A673 (cell line): ENCODE measurements at regions not wholly inside any gene's neighbourhood (a gene's known extent, or its start where the extent isn't known, plus 50 kb on each side); places are given as distances from the start of the nearest gene placed in this dataset.

Experiments
- BruUV-seq: library from RNA; stranded (reverse); fragments of 400-500 nt; replicated peaks from 2 replicates; lab custom pipeline; 2021; lab: Mats Ljungman, UMichigan
- CTCF ChIA-PET: fragments of 300-600 bp; sonication (Branson Sonifier 250); formaldehyde crosslinking; loops from one replicate; lab custom pipeline; 2022; ENCODE audit warnings: antibody characterized with exemption; lab: Charles Lee
- POLR2A ChIA-PET: fragments of 300-600 bp; sonication (Branson Sonifier 250); formaldehyde crosslinking; loops from one replicate; lab custom pipeline; 2022; ENCODE audit warnings: antibody characterized with exemption; ENCODE audit not compliant: low non-redundant PET; lab: Charles Lee
- DNase-seq: peaks from one replicate; pipeline ENCODE4 v3.0.0-alpha.2; 2015; ENCODE audit warnings: low spot score
- H3K27ac ChIP-seq: fragments of 200-600 bp; sonication (generic); 2 replicates; pipeline ENCODE4 v1.5.1; 2016; ENCODE audit warnings: mixed run types, low read depth, mild to moderate bottlenecking, mixed read lengths, antibody characterized with exemption, low read length; ENCODE audit not compliant: poor library complexity, severe bottlenecking
- H3K27me3 ChIP-seq: fragments of 200-600 bp; sonication (generic); replicated peaks from 2 replicates; pipeline ENCODE4 v1.6.1; 2017; ENCODE audit warnings: mixed run types, low read depth, mild to moderate bottlenecking, mixed read lengths, antibody characterized with exemption, low read length; ENCODE audit not compliant: insufficient read depth, poor library complexity
- H3K36me3 ChIP-seq: fragments of 200-600 bp; sonication (generic); 2 replicates; pipeline ENCODE4 v1.6.1; 2016; ENCODE audit warnings: mixed run types, mild to moderate bottlenecking, mixed read lengths, antibody characterized with exemption, low read length; ENCODE audit not compliant: insufficient read depth, poor library complexity, severe bottlenecking
- H3K4me1 ChIP-seq: fragments of 200-600 bp; sonication (generic); 2 replicates; pipeline ENCODE4 v1.6.1; 2017; ENCODE audit warnings: mixed run types, mild to moderate bottlenecking, mixed read lengths, antibody characterized with exemption, low read length; ENCODE audit not compliant: insufficient read depth, poor library complexity, severe bottlenecking
- H3K4me3 ChIP-seq: fragments of 200-600 bp; sonication (generic); 2 replicates; pipeline ENCODE4 v1.5.1; 2016; ENCODE audit warnings: low read depth, mixed run types, mild to moderate bottlenecking, mixed read lengths, low read length; ENCODE audit not compliant: poor library complexity, severe bottlenecking
- H3K9me3 ChIP-seq: fragments of 200-600 bp; sonication (generic); 2 replicates; pipeline ENCODE4 v1.6.1; 2016; ENCODE audit warnings: mixed run types, low read depth, mild to moderate bottlenecking, mixed read lengths, antibody characterized with exemption, low read length; ENCODE audit not compliant: poor library complexity, severe bottlenecking
- CTCF ChIP-seq: fragments of 300-800, 200-600 bp; sonication (generic); conservative IDR thresholded peaks from 2 replicates; pipeline ENCODE4 v1.5.1; 2017; ENCODE audit warnings: low read depth, mild to moderate bottlenecking, antibody characterized with exemption, low read length, moderate library complexity, mixed read lengths
- EZH2 ChIP-seq: fragments of 200-600 bp; sonication (generic); IDR thresholded peaks from 2 replicates; pipeline ENCODE4 v1.6.1; 2017; ENCODE audit warnings: borderline replicate concordance, low read depth, mild to moderate bottlenecking, mixed read lengths, antibody characterized with exemption, low read length; ENCODE audit not compliant: poor library complexity, severe bottlenecking
- intact Hi-C: fragments of 100-400 bp; cut with micrococcal nuclease; formaldehyde crosslinking; loops from one replicate; pipeline ENCODE4 v1.10.0; 2022; ENCODE audit not compliant: unreplicated experiment

DNA sequence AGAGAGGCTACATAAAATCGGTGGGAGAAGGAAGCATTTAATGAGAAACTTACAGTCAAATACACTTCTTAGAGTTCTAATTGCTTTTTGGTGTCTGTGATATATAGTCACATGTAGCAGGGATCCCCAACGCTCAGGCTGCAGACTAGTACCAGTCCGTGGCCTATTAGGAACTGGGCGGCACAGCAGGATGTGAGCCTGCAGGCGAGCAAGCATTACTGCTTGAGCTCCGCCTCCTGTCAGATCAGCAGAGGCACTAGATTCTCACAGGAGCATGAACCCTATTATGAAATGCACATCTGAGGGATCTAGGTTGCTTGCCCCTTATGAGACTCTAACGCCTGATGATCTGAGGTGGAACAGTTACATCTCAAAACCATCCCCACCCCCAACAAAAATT, 158.5 kb downstream of the TANC2 start:
- BruUV-seq: no TSS peak
- intact Hi-C loops: no loop called here
- Histone ChIP-seq H3K4me1 (no peaks in the 10 kb centered on the region), H3K36me3 (no peaks in the 10 kb centered on the region), H3K27me3 (no peaks in the 10 kb centered on the region), H3K27ac (no peak overlapping the region), H3K4me3 (no peak overlapping the region), H3K9me3 (no peaks in the 10 kb centered on the region)
- ChIA-PET CTCF (no interaction called here), POLR2A (no interaction called here)
- peak; percentile 9 for DNase-seq
- TF ChIP-seq EZH2 (no peak), CTCF (no peak)

DNA sequence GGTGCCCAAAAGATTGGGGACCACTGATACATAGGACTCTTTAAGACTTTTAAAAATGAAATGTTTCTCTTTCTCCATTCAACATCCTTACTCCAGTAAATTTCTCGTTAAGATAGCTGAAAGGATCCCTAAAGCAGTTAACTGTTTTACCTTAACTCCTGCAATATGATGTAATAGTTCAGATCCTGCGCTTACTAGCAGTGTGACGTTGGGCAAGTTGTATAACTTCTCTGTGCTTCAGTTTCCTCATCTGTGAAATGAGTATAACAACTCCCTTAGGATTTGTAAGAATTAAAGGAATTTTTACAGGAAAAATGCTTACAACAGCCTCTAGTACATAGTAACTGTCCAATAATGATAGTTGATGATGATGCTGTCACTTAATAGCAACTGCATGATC, 158.9 kb downstream of the TANC2 start:
- no peaks in the 10 kb centered on the region for H3K36me3 ChIP-seq
- no peaks in the 10 kb centered on the region for H3K9me3 ChIP-seq
- TF ChIP-seq CTCF: no peak
- H3K4me1 ChIP-seq: no peaks in the 10 kb centered on the region
- ChIA-PET CTCF (no interaction called here), POLR2A (no interaction called here)
- H3K27ac ChIP-seq: no peak overlapping the region
- no peak overlapping the region for H3K4me3 ChIP-seq
- BruUV-seq: no TSS peak
- H3K27me3 ChIP-seq: no peaks in the 10 kb centered on the region
- DNase-seq: no peak
- intact Hi-C loops: no loop called here

GRCh38 chr17:63125987-63126386, 160.0 kb downstream of the TANC2 start:
- POLR2A ChIA-PET: no interaction called here
- H3K36me3 ChIP-seq: no peaks in the 10 kb centered on the region
- no peaks in the 10 kb centered on the region for H3K4me1 ChIP-seq
- CTCF ChIA-PET: no interaction called here
- H3K27me3 ChIP-seq: no peaks in the 10 kb centered on the region
- no peak overlapping the region for H3K4me3 ChIP-seq
- DNase-seq: no peak
- intact Hi-C loops: no loop called here
- H3K9me3 ChIP-seq: no peaks in the 10 kb centered on the region
- BruUV-seq: no TSS peak
- H3K27ac ChIP-seq: no peak overlapping the region
- TF ChIP-seq CTCF (no peak), EZH2 (no peak)
